HG02678 (cell line): ENCODE measurements at regions not wholly inside any gene's neighbourhood (a gene's known extent, or its start where the extent isn't known, plus 50 kb on each side); places are given as distances from the start of the nearest gene placed in this dataset.

Experiments used
- ATAC-seq: cut with Tn5 transposase; IDR thresholded peaks from one replicate; pipeline ENCODE4 v1.9.1; 2021; ENCODE audit warnings: mild to moderate bottlenecking, moderate library complexity; ENCODE audit not compliant: unreplicated experiment

DNA sequence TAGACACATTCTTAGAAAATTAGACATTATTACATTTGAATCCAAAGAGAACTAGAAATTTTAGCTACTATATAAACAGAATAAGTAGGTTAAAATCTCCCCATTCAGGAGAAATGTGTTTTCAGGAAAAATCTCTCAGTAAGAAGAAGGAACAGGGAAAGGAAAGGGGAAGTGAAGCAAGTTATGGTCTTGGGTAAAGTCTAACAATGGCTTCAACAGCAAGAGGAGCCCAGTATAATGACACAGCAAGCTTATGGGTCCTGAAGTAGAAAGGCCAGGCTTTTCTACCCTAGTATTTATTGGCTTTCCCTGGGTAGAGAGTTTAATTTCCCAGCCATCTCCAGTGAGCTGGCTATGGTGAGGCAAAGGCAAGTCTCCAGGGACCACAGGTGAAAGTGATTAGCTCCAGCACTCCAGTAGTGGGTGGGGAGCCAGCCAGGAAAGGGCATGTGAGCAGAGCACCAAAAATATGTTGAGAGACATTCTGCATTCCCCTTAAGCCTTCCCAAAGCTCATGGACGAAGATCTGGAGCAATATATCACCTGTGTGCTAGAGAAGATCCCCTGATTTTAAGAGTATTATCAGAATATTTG lies 981.7 kb downstream of the NR2F1-AS1 start:
- no peak for ATAC-seq

DNA sequence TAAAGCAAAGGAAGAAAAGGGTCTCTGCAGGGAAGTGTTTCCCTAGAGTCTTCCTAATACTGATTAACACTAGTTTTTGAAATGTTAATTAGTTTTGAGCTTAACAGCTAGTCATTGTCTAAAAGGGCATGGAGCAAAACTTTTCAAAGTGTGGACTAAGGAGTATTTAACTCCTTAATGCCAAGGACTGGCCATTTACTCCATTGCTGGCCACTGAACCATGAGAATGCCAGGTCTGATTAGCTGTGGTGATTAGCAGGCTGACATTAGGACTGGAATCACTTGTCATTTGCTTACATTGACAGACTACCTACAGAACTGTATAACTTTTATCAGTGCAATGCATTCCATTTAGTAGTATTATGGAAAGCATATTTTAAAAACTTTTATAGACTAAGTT lies 987.0 kb downstream of the NR2F1-AS1 start:
- ATAC-seq: no peak

DNA sequence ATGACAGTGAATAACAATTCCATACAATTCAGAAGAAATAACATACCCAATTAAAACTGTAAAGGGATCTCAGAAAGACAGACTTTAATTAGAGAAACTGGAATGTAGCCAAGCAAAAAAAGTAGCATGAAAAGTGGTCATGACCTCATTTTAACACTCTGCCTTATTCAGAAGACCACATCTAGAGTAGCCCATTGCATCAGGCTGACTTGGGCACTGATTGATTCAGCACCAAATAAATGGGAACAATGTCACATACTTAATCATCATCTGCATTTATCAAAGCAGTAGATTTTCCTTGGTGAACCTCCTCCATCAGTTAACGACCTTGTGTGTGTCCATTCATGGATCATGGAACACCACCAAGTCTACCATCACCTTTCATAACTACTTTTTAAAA lies 992.1 kb downstream of the NR2F1-AS1 start:
- no peak for ATAC-seq

DNA sequence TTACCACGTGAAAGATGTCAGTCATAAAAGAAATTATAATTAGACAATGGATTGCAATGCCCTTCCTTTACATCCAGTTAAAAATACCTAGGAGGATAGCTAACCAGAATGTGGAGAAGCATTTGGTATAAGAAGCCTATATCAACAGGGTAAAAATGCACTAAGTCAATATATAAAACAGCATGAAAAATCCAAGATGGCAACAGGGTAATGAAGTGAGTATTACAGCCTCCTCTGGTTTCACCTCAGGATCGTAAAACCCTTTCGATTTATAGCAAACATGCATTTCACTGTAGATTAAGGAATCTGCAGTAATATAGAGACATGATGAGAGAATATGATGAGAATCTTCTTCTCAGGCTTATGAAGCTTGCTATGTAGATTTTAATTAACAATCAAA lies 999.3 kb downstream of the NR2F1-AS1 start:
- no peak for ATAC-seq

DNA sequence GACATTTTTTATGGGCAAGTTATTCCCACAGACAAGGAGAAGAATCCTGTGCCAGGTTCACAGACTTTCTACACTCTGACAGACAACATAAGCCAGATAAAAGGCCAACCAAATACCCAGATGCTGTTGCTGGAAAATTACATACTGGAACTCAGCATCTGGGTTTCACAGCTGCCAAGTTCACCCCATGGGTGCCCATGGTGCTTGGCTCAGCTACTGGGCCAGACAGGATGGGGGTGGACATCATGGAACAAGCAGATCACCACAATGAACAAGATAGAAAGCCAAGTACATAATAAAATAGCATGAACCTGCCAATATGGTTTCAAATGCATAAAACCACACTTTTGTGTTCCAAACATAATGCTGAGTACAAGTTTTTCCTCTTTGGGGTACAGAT lies 999.8 kb downstream of the NR2F1-AS1 start:
- no peak for ATAC-seq

DNA sequence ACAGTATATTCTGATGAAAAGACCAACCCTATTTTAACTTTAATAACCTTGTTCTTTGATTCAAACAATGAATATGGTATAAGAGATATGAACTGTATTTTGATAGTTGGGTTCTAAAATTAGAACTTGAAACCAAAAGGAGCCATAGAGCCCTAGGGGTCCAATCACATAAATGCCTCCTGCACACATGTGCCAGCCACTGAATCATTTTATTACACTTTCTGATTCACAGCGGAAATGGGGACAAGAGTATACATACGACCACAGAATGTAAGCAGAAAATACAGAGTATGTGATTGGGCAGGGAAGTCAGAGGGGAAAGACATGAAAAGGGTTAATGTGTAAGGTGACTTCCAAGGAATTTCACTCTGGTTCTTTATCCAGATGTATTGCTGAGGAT lies 1000.2 kb downstream of the NR2F1-AS1 start:
- no peak for ATAC-seq

DNA sequence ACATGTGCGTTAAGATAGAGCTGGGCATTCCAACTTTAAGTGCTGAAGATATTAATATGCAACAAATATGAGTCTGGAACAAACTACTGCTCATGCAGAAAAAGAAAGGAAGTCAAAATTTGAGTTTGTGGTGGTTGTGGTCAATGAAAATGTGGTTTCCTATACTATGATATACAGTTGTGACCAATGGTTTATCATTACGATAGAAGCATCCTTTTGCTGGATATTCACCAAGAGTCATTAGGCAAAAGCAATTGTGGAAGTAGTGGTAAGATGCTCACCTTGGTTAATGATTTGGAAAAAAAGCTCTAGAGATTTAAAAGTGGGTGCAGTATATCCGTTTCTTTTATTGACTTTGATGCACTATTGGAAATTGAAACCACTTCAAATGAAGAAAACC lies 1007.0 kb downstream of the NR2F1-AS1 start:
- no peak for ATAC-seq

DNA sequence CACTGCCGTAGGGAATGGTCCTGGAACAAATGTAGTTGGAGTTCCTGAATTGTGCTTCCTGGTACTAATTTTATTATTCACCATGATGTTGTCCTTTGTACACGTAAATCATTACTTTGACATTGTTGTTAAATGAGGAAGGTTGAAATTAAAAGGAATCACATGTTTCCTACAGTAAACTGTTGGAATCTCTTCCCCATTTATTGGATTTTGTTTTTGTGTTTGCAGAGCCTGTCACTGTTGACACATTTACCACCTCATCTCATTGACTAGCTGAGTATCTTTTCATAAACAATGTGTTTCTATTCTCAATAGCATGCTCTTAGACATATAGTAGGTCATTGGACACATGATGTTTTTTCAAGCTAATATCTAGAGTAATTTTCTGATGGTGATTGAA lies 1012.5 kb downstream of the NR2F1-AS1 start:
- no peak for ATAC-seq

DNA sequence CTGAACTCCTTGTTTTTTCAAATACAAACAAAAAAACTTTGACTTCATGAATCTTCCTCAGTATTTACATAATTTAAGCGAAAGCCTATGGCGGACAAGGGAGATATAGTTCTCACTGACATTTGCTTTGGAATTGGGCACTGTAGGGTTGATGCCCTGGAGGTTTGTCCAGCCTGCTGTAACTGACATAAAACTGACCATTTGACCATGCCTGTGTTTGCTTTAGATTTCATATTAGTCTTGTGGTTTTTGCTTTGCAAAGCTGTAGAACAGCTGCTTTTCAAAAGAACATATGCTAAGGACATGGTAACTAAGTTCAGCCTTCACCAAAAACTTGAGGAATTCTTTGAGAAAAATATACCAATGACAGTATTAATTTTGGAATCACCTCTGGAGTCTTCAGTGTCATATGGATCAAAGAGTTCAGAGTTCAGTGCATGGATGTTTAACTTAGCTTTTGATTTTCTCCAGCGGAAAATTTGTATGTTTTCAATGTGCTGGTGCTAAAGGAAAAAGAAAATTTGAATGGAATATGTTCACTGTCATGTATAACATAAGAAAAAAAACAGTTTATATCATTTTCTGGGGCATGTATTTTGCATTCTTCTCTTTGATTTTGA lies 1013.1 kb downstream of the NR2F1-AS1 start:
- no peak for ATAC-seq

DNA sequence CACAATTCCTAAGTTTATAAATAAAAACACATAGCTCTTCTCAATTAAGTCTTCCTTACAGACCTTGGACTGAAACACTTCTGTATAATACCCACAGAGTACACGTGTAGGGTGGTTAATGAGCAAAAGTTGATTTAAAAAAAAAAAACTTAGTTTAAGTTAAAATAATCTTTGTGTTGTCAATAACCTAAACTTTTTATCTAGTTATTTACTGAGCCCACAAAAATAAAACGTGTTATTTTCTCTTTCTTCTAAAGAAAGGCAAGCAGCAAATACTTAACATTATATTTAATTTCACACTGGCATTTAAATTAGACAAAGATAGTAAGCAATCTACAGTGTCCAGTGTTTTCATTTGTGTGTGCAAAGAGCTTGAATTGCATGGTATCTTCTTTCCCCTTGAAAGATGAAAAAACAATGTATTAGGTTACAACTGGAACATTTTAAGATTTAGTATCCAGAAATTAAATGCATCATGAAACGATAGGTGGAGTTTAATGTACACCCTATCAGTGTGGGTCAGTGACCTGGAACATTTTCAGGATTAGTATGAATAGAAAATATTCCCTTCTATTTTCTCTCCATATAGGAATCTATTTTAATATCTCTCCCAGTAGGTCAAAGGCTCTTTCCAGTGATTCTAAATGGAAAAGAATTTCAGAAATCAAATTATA lies 1014.8 kb downstream of the NR2F1-AS1 start:
- no peak for ATAC-seq

DNA sequence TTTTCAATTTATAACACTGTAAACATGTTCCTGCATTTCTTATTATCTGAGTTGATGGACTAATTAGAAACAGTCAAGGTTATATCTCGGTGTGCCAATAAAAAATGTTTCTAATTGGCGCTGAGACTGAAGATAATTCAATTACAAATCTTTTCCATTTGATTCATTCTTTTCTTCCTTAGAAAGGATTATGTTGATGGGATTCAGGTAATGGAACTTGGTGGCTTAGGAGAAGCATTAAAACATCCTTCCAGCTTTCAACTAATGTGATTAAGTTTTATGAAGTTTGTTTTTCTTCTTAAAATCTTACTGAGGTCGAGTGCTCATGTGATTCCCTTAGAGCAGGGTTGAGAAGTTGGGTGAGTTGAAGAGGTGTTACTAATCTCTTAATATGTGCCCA lies 1015.3 kb downstream of the NR2F1-AS1 start:
- no peak for ATAC-seq

DNA sequence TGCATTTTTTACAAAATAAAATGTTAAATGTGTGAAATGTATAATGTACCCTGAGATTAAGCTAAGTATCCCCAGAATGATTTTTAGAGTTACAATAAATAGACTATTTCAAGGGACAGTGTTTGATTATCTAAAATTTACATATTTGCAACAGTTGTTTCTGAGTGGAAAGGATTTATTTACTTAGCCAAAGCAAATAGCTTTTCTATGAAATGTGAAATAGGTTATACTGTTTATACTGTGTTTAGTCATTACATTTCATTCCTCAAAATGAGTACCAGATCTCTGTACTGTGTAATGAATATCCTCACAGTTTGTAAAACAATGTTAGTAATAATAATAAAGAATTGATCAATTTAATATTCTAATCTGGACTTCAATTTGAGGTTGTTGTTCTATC lies 1019.0 kb downstream of the NR2F1-AS1 start:
- no peak for ATAC-seq

DNA sequence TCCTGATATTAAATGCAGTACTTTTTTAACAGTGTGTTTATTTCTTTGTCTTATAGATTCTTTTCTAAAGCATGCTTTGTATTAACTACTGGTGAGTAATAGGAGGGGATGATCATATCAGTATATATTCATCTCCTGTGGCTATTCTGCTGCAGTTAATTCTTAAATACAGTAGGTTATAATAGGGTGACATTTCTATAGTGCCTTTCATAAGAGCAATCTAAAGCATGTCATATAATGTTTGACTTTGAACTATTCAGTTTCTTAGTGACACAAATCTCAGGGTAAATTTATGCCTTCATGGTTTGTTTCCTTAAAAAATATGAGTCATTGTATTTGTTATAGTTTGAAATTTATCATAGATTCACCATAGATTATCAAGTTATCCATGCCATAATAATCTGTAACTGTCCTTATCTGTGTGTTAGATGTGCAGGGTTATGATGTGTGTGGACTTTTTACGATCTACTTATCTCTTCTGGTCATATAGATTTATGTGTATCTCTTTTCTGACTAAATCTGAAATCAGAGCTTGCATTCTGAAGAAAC lies 1019.5 kb downstream of the NR2F1-AS1 start:
- ATAC-seq: no peak

DNA sequence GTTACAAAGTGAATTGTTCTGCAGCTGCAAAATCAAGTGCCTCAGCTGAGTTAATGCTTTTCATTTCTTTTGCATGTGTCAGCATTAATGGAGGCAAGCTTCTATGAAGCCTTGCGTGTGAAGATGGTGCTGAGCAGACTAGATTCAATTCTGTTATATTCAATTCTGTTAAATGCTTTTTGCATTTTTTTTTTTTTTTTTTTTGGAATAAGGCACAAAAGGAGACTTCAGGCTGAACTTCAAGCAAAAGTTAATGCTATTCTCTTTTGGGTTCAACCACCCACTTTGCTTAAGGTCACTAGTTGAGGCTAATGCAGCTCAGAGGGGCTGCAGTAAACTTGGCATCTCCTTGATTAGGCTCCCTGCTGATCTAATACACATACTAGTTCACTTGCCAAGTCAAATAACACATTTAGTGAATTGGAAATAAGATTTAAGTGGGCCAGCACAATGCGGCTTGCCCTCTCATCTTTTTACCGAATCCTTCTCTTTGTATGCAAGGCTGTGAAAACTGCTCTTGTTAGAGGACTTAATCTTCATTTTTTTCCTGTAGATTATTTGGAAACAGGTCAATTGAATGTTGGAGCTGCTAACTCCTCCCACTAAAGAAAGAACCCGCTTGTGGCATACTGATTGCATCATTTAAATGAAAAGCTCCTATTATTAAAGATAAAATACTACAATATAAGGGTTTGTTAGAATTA lies 1020.2 kb downstream of the NR2F1-AS1 start:
- no peak for ATAC-seq

DNA sequence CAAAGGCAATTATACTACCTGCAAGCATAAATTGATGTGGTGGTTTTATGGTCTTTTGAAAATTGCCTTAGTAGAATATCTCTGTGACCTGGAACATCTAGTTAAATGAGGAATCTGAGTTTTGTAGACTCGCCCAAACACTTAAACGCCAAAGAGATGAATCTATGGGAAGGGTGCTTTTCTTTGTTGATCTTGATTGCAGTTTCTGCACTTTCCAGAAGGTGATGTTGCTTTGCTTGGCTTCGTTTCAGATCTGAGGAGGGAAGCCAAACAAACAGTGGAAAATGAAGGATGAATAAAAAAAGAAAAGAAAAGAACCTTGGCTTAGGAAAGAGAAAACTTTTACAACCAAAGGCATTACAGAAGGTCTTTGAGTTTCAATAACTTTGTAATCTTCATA lies 1021.2 kb downstream of the NR2F1-AS1 start:
- no peak for ATAC-seq

DNA sequence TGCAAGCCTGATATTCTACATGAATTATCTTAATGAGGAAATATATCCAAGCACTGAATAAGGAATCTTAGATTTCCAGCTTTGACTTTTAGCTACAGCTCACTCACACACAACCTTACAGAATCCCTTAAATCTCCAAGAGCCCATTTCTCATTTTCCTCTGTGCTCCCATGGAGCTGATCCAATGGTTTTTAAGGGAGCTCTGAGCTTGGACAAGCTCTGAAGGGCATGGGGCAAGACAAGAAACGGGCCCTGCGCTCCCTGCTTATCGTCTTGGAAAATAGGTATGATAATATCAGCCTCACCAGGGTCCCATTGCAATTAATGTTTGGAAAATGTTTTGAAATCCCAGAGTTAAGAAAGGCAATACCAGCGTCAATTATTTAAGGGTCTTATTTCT lies 1021.7 kb downstream of the NR2F1-AS1 start:
- no peak for ATAC-seq

DNA sequence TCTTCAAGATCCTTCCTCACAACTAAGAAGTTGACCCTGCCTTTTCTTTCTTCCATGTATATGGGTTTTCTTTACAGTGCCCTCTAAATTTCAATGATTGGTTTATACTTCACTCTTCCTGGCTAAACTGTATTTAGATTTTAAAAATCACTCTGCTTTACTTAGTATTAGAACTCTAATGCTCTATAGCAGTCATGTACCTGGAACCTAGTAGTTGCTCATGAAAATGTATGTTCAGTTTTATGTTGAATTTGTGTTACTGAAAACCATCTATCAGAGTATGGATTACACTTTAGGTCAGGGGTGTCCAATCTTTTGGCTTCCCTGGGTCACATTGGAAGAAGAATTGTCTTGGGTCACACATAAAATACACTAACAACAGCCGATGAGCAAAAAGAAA lies 1024.3 kb downstream of the NR2F1-AS1 start:
- no peak for ATAC-seq

DNA sequence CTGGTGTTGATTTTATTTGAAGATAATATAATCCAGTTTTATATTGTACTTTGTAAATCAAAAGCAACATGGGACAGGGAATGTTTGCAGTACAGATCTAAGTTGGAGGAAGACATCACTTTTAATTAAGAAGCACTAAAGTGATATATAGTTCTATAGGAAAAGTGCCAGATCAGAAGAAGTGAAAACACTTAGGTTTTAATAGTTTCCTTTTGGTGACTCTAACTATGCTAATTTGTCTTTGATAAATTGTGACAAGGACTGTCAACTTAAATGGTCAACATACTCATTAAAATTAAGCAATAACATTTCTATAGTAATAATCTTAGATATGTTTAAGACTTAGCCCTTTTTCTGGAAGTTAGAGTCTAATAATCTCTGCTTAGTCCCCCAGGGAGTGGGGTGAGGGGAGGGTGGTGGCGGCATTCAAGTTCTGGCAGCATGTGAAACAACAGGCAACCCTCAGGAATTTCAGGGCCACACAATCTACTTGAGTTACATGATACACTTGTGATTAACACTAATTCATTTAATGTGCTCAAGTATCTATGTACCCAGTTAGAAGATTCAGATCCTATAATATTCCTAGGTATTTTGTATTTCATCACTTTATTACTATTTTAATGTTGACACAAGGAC lies 1026.5 kb downstream of the NR2F1-AS1 start:
- ATAC-seq: no peak

DNA sequence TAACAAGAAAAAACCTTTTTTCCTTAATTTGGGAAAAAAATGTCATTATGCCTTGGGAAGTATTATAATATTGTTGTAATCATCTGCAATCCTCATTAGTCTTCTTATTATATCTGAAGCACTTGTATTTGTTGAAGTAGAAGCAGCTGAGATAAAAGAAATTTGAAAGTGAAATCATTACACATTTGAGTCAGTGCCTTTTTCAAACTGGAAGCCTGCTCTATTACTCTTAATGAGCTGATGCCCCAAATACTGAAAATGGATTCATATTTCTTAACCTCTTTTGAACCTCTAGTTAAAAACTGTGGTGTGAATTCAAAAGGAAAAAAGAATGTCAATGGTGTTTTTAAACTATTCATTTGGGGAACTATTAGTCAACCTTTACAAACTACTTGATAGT lies 1027.7 kb downstream of the NR2F1-AS1 start:
- no peak for ATAC-seq

DNA sequence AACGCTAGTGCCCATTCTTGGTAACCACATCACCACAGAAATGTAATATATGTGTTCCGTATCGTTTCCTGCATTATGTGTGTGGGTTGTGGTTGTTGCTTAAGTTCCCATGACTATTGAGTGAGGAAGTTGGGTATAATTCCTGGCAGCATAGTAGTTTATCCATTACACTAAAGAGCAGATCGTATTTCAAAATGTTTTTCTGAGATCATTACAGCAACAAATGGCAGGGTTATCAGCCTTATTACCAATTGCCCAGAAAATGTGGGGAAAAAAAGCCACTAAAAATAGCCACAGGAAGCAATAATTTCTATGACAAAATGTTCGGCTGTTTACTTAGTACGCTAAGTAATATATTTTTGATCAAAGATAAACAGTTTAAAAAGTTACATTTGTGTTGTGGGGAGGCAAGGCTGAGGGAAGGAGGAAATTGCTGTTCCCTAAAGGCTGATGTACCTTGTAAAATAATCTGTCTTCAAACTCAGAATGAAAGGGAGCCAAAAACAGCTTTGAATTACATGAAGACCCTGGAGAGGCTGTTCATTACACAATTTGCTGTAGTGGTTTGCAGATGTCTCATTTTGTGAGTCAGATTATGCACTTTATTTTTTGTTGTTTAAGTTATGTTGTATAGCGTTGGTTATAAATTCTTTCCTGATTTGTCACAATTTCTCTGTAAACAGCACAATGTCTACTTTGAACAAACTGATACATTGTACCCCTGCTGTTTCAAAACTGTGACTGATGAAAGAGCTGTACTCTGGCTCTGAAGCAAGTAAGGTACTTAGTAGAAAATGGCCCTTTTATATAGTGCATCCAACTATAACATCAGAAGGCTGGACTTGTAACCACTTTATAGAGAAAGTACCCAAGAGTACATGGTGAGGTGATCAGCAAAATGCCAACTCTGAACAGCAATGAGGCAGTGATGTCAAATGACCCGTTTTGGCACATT lies 1028.5 kb downstream of the NR2F1-AS1 start:
- no peak for ATAC-seq
